H1 (cell line): ENCODE measurements at regions not wholly inside any gene's neighbourhood (a gene's known extent, or its start where the extent isn't known, plus 50 kb on each side); places are given as distances from the start of the nearest gene placed in this dataset.

ENCODE experiments used
- CHD1 ChIP-seq: IDR thresholded peaks from 2 replicates; pipeline ENCODE4 v1.6.1; 2012; ENCODE audit warnings: low read depth, low read length, improper control_type of control experiment
- RAD21 ChIP-seq, 2 experiments: IDR thresholded peaks in 1 of 2; conservative IDR thresholded peaks in 1 of 2; 2 replicates each; pipeline ENCODE4 v1.6.1; 2011; ENCODE audit warnings: low read depth in 2 of 2, low read length in 2 of 2, improper control_type of control experiment in 1 of 2, inconsistent platforms in 1 of 2, mild to moderate bottlenecking in 1 of 2, moderate library complexity in 1 of 2
- TAF1 ChIP-seq: IDR thresholded peaks from 2 replicates; pipeline ENCODE4 v1.6.1; 2011; ENCODE audit warnings: mild to moderate bottlenecking, low read depth, low read length

DNA sequence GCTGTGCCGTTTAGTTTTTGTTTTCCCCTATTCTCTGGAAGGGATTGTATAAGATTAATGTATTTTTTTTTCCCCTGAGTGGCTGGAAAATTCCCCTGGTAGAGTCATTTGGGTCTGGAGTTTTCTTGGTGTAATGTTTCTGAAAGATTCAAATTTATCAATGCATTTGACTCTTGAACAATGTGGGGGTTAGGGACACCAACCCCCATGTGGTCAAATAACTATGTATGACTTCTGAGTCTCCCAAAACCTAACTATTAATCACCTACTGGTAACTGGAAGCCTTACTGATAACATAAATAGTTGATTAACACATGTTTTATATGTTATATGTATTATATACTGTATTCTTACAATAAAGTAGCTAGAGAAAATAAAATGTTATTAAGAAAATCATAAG, 220.1 kb upstream of the PDE3A start (continued):
- TF ChIP-seq TAF1: no peak
- no peak for TF ChIP-seq CHD1
- no peak for TF ChIP-seq RAD21 (IDR thresholded peaks at IDR 0.05 in 1 of 2, conservative IDR thresholded peaks at IDR 0.05 in 1 of 2; ENCODE audit: low read depth in 2 of 2, low read length in 2 of 2)
- TF ChIP-seq, all 59 proteins: peak for 0
